Osteoblast (primary cell): ENCODE measurements at regions not wholly inside any gene's neighbourhood (a gene's known extent, or its start where the extent isn't known, plus 50 kb on each side); places are given as distances from the start of the nearest gene placed in this dataset.

ENCODE experiments used
- DNase-seq: peaks from one replicate; pipeline ENCODE4 v3.0.0; 2011; ENCODE audit warnings: low spot score, mixed read lengths; ENCODE audit not compliant: insufficient read length; ENCODE audit errors: missing footprints
- H2AFZ ChIP-seq: 2 replicates; pipeline ENCODE4 v1.6.0; 2011; ENCODE audit warnings: mild to moderate bottlenecking, low read length
- H3K27ac ChIP-seq: 2 replicates; pipeline ENCODE4 v1.5.1; 2011; ENCODE audit warnings: mild to moderate bottlenecking, low read depth, low read length, moderate library complexity
- H3K27me3 ChIP-seq: 2 replicates; pipeline ENCODE4 v1.6.0; 2012; ENCODE audit warnings: mild to moderate bottlenecking, control low read depth, inconsistent platforms, low read length, moderate library complexity; ENCODE audit not compliant: insufficient read depth
- H3K36me3 ChIP-seq: 2 replicates; pipeline ENCODE4 v1.5.1; 2011; ENCODE audit warnings: mild to moderate bottlenecking, low read length, control low read depth, moderate library complexity; ENCODE audit not compliant: insufficient read depth
- H3K4me1 ChIP-seq: 2 replicates; pipeline ENCODE4 v1.5.1; 2011; ENCODE audit warnings: mild to moderate bottlenecking, low read length, control low read depth, moderate library complexity; ENCODE audit not compliant: insufficient read depth
- H3K4me2 ChIP-seq: 2 replicates; pipeline ENCODE4 v1.6.0; 2011; ENCODE audit warnings: mild to moderate bottlenecking, low read length; ENCODE audit not compliant: insufficient read depth
- H3K4me3 ChIP-seq: fragments of 200-600 bp; sonication (generic); 3 replicates; pipeline ENCODE4 v1.5.1; 2012; ENCODE audit warnings: mild to moderate bottlenecking, low read length, inconsistent platforms; ENCODE audit not compliant: insufficient read depth
- H3K79me2 ChIP-seq: 2 replicates; pipeline ENCODE4 v1.6.0; 2012; ENCODE audit warnings: mild to moderate bottlenecking, low read length, control low read depth, inconsistent platforms; ENCODE audit not compliant: insufficient read depth
- H3K9me3 ChIP-seq: 2 replicates; pipeline ENCODE4 v1.5.1; 2011; ENCODE audit warnings: low read depth, low read length, control low read depth
- H4K20me1 ChIP-seq: 2 replicates; pipeline ENCODE4 v1.6.0; 2012; ENCODE audit warnings: mild to moderate bottlenecking, low read length, control low read depth; ENCODE audit not compliant: insufficient read depth
- TF ChIP-seq, protein P1 (sequence below): IDR thresholded peaks from 2 replicates; pipeline ENCODE4 v1.5.1; 2011; ENCODE audit warnings: mild to moderate bottlenecking, low read depth, low read length, moderate library complexity; ENCODE audit errors: extremely low read depth

DNA sequence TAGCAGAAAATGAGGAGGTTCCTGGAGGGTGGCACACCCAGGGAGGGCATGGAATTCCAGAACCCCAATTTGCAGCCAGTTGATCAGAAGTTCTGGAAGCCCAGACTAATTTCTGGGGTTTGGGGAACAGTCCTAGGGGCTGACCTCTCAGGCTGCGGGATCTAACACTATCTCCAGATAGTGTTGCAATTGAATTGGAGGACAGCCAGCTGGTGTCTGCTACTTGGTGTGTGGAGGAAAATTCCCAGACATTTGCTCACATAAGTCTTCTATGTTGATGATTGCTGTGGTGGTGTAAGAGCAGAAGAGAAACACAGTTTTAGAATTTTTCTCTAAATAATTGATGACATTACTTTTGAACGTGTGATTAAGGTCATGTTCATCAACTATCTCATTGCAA lies 154.3 kb upstream of the RNPC3 start:
- no peak overlapping the region for H3K4me2 ChIP-seq
- DNase-seq = no peak
- H3K4me1 ChIP-seq = no peaks in the 10 kb centered on the region
- H3K9me3 ChIP-seq = no peaks in the 10 kb centered on the region
- TF ChIP-seq, protein P1, sequence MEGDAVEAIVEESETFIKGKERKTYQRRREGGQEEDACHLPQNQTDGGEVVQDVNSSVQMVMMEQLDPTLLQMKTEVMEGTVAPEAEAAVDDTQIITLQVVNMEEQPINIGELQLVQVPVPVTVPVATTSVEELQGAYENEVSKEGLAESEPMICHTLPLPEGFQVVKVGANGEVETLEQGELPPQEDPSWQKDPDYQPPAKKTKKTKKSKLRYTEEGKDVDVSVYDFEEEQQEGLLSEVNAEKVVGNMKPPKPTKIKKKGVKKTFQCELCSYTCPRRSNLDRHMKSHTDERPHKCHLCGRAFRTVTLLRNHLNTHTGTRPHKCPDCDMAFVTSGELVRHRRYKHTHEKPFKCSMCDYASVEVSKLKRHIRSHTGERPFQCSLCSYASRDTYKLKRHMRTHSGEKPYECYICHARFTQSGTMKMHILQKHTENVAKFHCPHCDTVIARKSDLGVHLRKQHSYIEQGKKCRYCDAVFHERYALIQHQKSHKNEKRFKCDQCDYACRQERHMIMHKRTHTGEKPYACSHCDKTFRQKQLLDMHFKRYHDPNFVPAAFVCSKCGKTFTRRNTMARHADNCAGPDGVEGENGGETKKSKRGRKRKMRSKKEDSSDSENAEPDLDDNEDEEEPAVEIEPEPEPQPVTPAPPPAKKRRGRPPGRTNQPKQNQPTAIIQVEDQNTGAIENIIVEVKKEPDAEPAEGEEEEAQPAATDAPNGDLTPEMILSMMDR = no peak
- no peaks in the 10 kb centered on the region for H3K27me3 ChIP-seq
- H3K27ac ChIP-seq = no peak overlapping the region
- no peak overlapping the region for H2AFZ ChIP-seq
- no peak overlapping the region for H3K4me3 ChIP-seq
- no peaks in the 10 kb centered on the region for H3K79me2 ChIP-seq
- H3K36me3 ChIP-seq = no peaks in the 10 kb centered on the region
- H4K20me1 ChIP-seq = no peaks in the 10 kb centered on the region

DNA sequence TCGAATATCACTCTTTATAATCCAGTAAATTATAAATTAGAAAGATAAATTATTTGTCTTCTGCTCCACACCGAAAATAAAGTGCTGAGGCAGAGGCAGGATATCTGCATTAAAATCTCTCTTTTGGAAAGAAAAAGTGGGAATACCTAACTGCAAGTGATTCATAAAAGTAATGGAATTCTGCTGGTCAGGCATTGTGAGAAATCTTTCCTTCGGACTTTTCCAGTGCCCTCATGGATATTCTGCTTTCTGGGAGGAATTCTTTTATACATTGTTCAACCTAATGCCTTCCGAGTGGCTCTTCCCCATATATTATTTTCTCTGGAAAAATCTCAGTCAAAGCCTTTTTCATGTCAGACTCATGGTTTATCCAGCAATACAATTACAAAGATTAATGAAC lies 158.3 kb upstream of the RNPC3 start:
- Histone ChIP-seq H4K20me1 (no peaks in the 10 kb centered on the region), H3K27me3 (no peaks in the 10 kb centered on the region), H3K4me3 (no peak overlapping the region), H2AFZ (no peak overlapping the region), H3K79me2 (no peaks in the 10 kb centered on the region), H3K9me3 (no peaks in the 10 kb centered on the region), H3K27ac (no peak overlapping the region), H3K4me2 (no peak overlapping the region), H3K4me1 (no peaks in the 10 kb centered on the region), H3K36me3 (no peaks in the 10 kb centered on the region)
- DNase-seq = no peak
- TF ChIP-seq, protein P1 = no peak

DNA sequence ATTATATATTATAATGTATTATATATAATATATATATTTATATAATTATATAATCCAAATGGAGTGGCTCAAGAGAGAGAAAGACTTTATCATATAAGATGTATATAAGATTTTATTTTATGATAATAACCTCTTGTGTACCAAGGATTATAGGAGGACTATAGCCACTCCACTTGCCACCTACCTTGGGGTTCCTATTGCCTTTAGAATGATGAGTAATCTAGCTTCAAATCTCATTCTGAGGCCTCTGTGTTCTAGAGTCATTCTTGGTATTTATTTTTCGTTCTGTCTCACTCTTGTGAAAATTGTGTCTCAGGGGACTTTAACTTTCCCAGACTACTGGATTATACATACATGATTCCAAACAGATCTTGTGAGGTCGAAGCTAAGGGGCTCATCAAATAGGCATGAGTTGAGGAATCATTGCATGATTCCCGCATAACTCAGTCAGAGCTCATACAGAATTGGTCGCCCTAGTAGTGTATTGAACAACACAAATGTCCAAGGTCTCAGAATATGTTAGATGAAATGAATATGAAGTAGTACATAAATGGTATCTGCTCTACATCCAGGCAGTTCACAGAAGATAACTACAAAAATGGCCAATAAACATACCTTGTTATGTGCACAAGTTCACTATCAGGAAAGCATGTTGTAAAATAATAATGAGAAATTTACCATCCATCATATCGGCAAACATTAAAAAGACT lies 159.5 kb upstream of the RNPC3 start:
- Histone ChIP-seq H3K4me1 (no peaks in the 10 kb centered on the region), H4K20me1 (no peaks in the 10 kb centered on the region), H3K4me3 (no peak overlapping the region), H3K79me2 (no peaks in the 10 kb centered on the region), H3K27ac (no peak overlapping the region), H3K9me3 (no peaks in the 10 kb centered on the region), H3K4me2 (no peak overlapping the region), H2AFZ (no peak overlapping the region), H3K27me3 (no peaks in the 10 kb centered on the region), H3K36me3 (no peaks in the 10 kb centered on the region)
- TF ChIP-seq, protein P1 = no peak
- DNase-seq = no peak

DNA sequence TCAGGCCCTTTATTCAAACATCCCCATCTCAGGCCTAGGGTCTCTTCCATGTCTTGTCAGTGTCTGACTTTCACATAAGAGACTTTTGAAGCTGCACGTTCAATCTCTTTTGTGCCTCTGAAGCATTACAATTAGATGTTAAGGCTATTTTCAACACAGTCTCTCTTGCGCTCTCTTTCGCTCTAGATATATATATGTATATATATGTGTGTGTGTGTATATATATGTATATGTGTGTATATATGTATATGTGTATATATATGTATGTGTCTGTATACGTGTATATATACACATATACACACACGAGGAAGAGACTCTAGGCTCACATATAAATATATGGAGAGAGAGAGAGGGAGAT lies 162.5 kb upstream of the RNPC3 start:
- H3K4me1 ChIP-seq = no peaks in the 10 kb centered on the region
- no peaks in the 10 kb centered on the region for H3K79me2 ChIP-seq
- no peaks in the 10 kb centered on the region for H3K36me3 ChIP-seq
- H2AFZ ChIP-seq = no peak overlapping the region
- TF ChIP-seq, protein P1 = no peak
- no peak for DNase-seq
- H3K27ac ChIP-seq = no peak overlapping the region
- H3K4me3 ChIP-seq = no peak overlapping the region
- H3K4me2 ChIP-seq = no peak overlapping the region
- H4K20me1 ChIP-seq = no peaks in the 10 kb centered on the region
- no peaks in the 10 kb centered on the region for H3K27me3 ChIP-seq
- H3K9me3 ChIP-seq = no peaks in the 10 kb centered on the region
